ENCODE measurements at regions not wholly inside any gene's neighbourhood (a gene's known extent, or its start where the extent isn't known, plus 50 kb on each side); places are given as distances from the start of the nearest gene placed in this dataset.

DNA sequence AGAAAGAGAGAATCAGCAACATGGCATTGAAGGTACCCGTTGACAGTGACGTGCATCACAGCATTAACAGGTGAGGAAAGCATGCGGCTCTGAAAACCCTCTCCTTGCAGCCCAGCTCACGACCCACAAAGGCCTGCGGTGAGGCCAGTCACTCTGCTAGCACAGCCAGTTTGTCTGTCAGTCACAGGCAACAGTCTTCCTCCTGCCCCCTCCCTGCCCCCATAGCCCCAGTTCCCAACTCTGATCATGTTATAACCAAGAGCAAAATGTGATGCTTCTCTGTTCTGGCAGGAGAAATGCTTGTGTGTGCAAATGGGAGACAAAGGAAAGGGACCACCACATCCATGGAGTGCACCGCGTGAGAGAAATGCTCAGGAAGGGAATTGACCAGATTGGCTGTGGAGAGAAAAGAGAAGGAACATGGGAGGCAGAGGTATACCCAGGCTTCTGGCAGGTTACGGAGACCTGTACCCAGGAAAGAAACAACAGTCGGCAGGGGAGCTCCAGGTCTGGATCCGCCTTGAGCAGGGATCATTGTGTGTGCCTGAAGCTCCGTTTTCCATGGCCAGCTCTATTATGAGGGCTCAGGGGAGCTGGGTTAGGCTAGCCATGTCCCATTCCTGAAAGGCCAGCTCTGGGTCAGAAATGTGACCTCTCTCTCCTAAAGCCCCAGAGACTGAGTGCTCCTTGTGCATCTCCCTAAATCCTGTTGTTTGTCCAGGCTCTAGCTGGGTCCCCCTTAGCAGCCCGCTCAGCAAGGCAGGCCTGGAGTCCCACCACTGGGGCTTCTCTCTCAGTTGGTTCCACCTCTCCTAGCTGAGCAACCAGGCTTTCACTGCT is 139.7 kb upstream of the MAMLD1 start:
- no peaks in the 10 kb centered on the region for H3K4me1 ChIP-seq
- no peak overlapping the region for H3K4me3 ChIP-seq
- no peak overlapping the region for H3K27ac ChIP-seq
- ATAC-seq (no peak), DNase-seq (no peak)
- H3K27me3 ChIP-seq = no peaks in the 10 kb centered on the region
- no peaks in the 10 kb centered on the region for H3K9me3 ChIP-seq
- TF ChIP-seq CTCF (IDR thresholded peaks at IDR 0.05) = no peak
- TF ChIP-seq POLR2A (IDR thresholded peaks at IDR 0.05) = no peak
- intact Hi-C loops (cut with DNase I) = no loop called here
- 90 to 97% methylated on average over 9 to 11 of the region's 12 CpGs for WGBS, 2 donors
- H3K36me3 ChIP-seq (replicated peaks in 1 of 2; ENCODE audit: insufficient read depth in 1 of 2, low read depth in 2 of 2) = no peaks in the 10 kb centered on the region

DNA sequence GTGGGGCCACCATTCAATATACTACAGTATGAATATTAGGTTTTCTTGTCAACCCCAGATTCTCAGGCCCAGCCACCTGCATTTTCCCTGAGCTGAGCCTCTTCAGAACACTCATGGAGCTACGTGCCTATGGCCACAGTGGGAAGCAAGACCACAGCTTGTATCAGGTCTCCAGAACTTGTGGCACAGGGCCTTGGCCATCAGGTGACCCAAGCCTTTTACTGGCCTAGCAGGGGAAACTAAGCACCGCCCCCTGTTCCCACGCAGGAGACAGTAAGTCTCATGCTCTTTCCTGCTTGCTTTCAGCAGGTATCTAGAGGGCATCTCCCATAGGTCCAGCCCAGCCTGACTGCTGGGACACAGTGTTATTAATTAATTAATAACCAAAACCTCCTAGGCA is 138.4 kb upstream of the MAMLD1 start:
- WGBS, 2 donors = 83% methylated on average over 1 of the region's 3 CpGs; no CpG with 5 or more reads in 1 of the 2 donors

DNA sequence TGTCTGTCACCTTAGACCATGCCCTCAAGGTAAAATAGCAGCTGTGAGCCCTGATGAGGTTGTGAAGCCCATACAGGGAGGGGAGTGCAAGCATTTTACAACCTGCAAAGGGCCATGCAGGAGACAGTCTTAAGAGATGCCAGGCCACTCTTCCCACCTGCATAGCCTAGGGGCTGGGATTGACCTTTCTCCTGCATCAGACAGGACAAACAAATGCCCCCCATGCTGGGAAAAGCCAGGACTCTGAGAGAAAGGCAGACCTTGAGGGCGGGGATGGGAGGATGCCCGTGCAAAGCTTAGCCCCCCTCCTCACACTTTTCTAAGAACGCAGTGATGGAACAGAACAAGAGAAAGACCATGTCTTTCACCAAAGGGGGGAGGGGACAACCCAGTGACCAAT is 137.9 kb upstream of the MAMLD1 start:
- Histone ChIP-seq H3K4me1 (no peaks in the 10 kb centered on the region), H3K4me3 (no peak overlapping the region), H3K27me3 (no peaks in the 10 kb centered on the region), H3K9me3 (no peaks in the 10 kb centered on the region), H3K36me3 (replicated peaks in 1 of 2; ENCODE audit: insufficient read depth in 1 of 2, low read depth in 2 of 2) (no peaks in the 10 kb centered on the region), H3K27ac (no peak overlapping the region)
- intact Hi-C loops (cut with DNase I) = no loop called here
- ATAC-seq (no peak), DNase-seq (no peak)
- WGBS, 2 donors = 88% methylated on average over 3 of the region's 3 CpGs; no CpG with 5 or more reads in 1 of the 2 donors
- no peak for TF ChIP-seq CTCF (IDR thresholded peaks at IDR 0.05)
- TF ChIP-seq POLR2A (IDR thresholded peaks at IDR 0.05) = no peak

More for the DNA sequence above, 138.4 kb upstream of the MAMLD1 start:
- ATAC-seq (no peak), DNase-seq (no peak)
- no peak for TF ChIP-seq CTCF (IDR thresholded peaks at IDR 0.05)
- no peak for TF ChIP-seq POLR2A (IDR thresholded peaks at IDR 0.05)
- Histone ChIP-seq H3K4me1 (no peaks in the 10 kb centered on the region), H3K27ac (no peak overlapping the region), H3K9me3 (no peaks in the 10 kb centered on the region), H3K36me3 (replicated peaks in 1 of 2; ENCODE audit: insufficient read depth in 1 of 2, low read depth in 2 of 2) (no peaks in the 10 kb centered on the region), H3K27me3 (no peaks in the 10 kb centered on the region), H3K4me3 (no peak overlapping the region)
- intact Hi-C loops (cut with DNase I) = no loop called here

GRCh38 chrX:150225756-150226155 is 137.4 kb upstream of the MAMLD1 start:
- WGBS, 2 donors = 77 to 83% methylated on average over 3 to 7 of the region's 11 CpGs
- H3K4me3 ChIP-seq = no peak overlapping the region
- no peaks in the 10 kb centered on the region for H3K36me3 ChIP-seq (replicated peaks in 1 of 2; ENCODE audit: insufficient read depth in 1 of 2, low read depth in 2 of 2)
- H3K27ac ChIP-seq = no peak overlapping the region
- intact Hi-C loops (cut with DNase I) = no loop called here
- H3K4me1 ChIP-seq = no peaks in the 10 kb centered on the region
- TF ChIP-seq POLR2A (IDR thresholded peaks at IDR 0.05) = no peak
- no peak for TF ChIP-seq CTCF (IDR thresholded peaks at IDR 0.05)
- no peak for DNase-seq
- ATAC-seq = no peak
- H3K27me3 ChIP-seq = no peaks in the 10 kb centered on the region
- no peaks in the 10 kb centered on the region for H3K9me3 ChIP-seq
